C1 segment of cervical spinal cord (tissue), 14 donors: ENCODE measurements at regions not wholly inside any gene's neighbourhood (a gene's known extent, or its start where the extent isn't known, plus 50 kb on each side); places are given as distances from the start of the nearest gene placed in this dataset.

Source experiments
- DNase-seq, 14 donors: peaks; one replicate each; lab custom pipeline; 2025; lab: John Stamatoyannopoulos, UW

- no peak for DNase-seq
These were observed 354.9 kb upstream of the CDH20 start for GRCh38 chr18:60978338-60978737.

- no peak for DNase-seq
These were observed 352.7 kb upstream of the CDH20 start for GRCh38 chr18:60980422-60981005.

GRCh38 chr18:60981682-60982328 lies 351.4 kb upstream of the CDH20 start:
- no peak for DNase-seq

GRCh38 chr18:60982329-60982695 lies 350.9 kb upstream of the CDH20 start:
- DNase-seq: no peak

- DNase-seq: no peak
These were observed 350.3 kb upstream of the CDH20 start for GRCh38 chr18:60982928-60983327.

GRCh38 chr18:60984510-60984909 lies 348.7 kb upstream of the CDH20 start:
- DNase-seq: no peak

GRCh38 chr18:60987963-60988362 lies 345.3 kb upstream of the CDH20 start:
- DNase-seq: no peak

- no peak for DNase-seq
These were observed 336.9 kb upstream of the CDH20 start for GRCh38 chr18:60996326-60996725.

- no peak for DNase-seq
These were observed 336.4 kb upstream of the CDH20 start for GRCh38 chr18:60996822-60997221.

- no peak for DNase-seq
These were observed 332.1 kb upstream of the CDH20 start for GRCh38 chr18:61001138-61001537.

GRCh38 chr18:61006687-61007224 lies 326.5 kb upstream of the CDH20 start:
- no peak for DNase-seq

GRCh38 chr18:61019338-61020301 lies 313.6 kb upstream of the CDH20 start:
- no peak for DNase-seq

- no peak for DNase-seq
These were observed 307.6 kb upstream of the CDH20 start for GRCh38 chr18:61025596-61025995.

GRCh38 chr18:61031626-61032025 lies 301.6 kb upstream of the CDH20 start:
- DNase-seq: no peak

- no peak for DNase-seq
These were observed 298.6 kb upstream of the CDH20 start for GRCh38 chr18:61034580-61034979.

GRCh38 chr18:61039251-61039650 lies 294.0 kb upstream of the CDH20 start:
- DNase-seq: peak in 1 of 14 donors; percentile 80

GRCh38 chr18:61047794-61048193 lies 285.4 kb upstream of the CDH20 start:
- DNase-seq: no peak

- DNase-seq: no peak
These were observed 275.8 kb upstream of the CDH20 start for GRCh38 chr18:61057443-61057842.

- no peak for DNase-seq
These were observed 271.0 kb upstream of the CDH20 start for GRCh38 chr18:61062258-61062657.

- no peak for DNase-seq
These were observed 268.3 kb upstream of the CDH20 start for GRCh38 chr18:61064911-61065310.

GRCh38 chr18:61076986-61077385 lies 256.2 kb upstream of the CDH20 start:
- no peak for DNase-seq

GRCh38 chr18:61079714-61080113 lies 253.5 kb upstream of the CDH20 start:
- no peak for DNase-seq
